Gastroesophageal sphincter (tissue), 4 donors: ENCODE measurements at regions not wholly inside any gene's neighbourhood (a gene's known extent, or its start where the extent isn't known, plus 50 kb on each side); places are given as distances from the start of the nearest gene placed in this dataset.

Experiments used
- ATAC-seq: fragments of 150-250 bp; one replicate; pipeline ENCODE4 v1.9.1; 2016; ENCODE audit warnings: mild to moderate bottlenecking, moderate library complexity
- H3K27ac ChIP-seq, 4 donors: fragments of 200-600 bp; sonication (generic) in 3 of 4; 1 replicate in 3 of 4; 2 replicates in 1 of 4; pipeline ENCODE4 v1.5.1; 2016 to 2019
- H3K27me3 ChIP-seq: fragments of 200-600 bp; sonication (generic); one replicate; pipeline ENCODE4 v1.5.1; 2019
- H3K36me3 ChIP-seq, 2 donors: fragments of 200-600 bp; sonication (generic); one replicate each; pipeline ENCODE4 v1.5.1; 2019; ENCODE audit warnings: control low read depth in 1 of 2
- H3K4me1 ChIP-seq, 3 donors: fragments of 200-600 bp; sonication (generic); 1 replicate in 2 of 3; 2 replicates in 1 of 3; pipeline ENCODE4 v1.5.1; 2016 to 2019; ENCODE audit warnings: control low read depth in 2 of 3
- H3K4me3 ChIP-seq, 2 donors: fragments of 200-600 bp; sonication (generic); one replicate each; pipeline ENCODE4 v1.5.1; 2019; ENCODE audit warnings: mild to moderate bottlenecking in 1 of 2, moderate library complexity in 1 of 2
- H3K9me3 ChIP-seq, 3 donors: fragments of 200-600 bp; sonication (generic); one replicate each; pipeline ENCODE4 v1.5.1; 2017 to 2019; ENCODE audit warnings: control low read depth in 2 of 3
- CTCF ChIP-seq, 4 experiments: fragments of 200-600 bp in 2 of 4; fragments of 450-650 bp in 2 of 4; sonication (generic) in 1 of 4; IDR thresholded peaks; one replicate each; pipeline ENCODE4 v1.5.1; 2017 to 2019; ENCODE audit warnings: antibody characterized with exemption in 4 of 4, mild to moderate bottlenecking in 2 of 4, moderate library complexity in 2 of 4
- EP300 ChIP-seq: sonication (generic); formaldehyde crosslinking; IDR thresholded peaks from one replicate; pipeline ENCODE4 v1.6.1; 2017; ENCODE audit warnings: antibody characterized with exemption, mild to moderate bottlenecking
- POLR2A ChIP-seq, 2 donors: fragments of 450-650 bp; IDR thresholded peaks; one replicate each; pipeline ENCODE4 v1.6.1; 2017; ENCODE audit warnings: antibody characterized with exemption in 2 of 2, mild to moderate bottlenecking in 2 of 2, moderate library complexity in 1 of 2
- POLR2AphosphoS5 ChIP-seq: sonication (generic); formaldehyde crosslinking; IDR thresholded peaks from one replicate; pipeline ENCODE4 v1.6.1; 2017; ENCODE audit warnings: antibody characterized with exemption
- WGBS, 2 donors: methylation state at CpG; one replicate each; pipeline ENCODE4 v1.1.5; 2018; ENCODE audit warnings: low coverage in 1 of 2; 5-methylcytosine and 5-hydroxymethylcytosine counted together

GRCh38 chr6:80478030-80478429, 371.6 kb downstream of the BCKDHB start:
- Histone ChIP-seq H3K27ac (no peak overlapping the region), H3K9me3 (no peaks in the 10 kb centered on the region), H3K27me3 (no peaks in the 10 kb centered on the region), H3K36me3 (no peaks in the 10 kb centered on the region), H3K4me3 (no peak overlapping the region), H3K4me1 (no peaks in the 10 kb centered on the region)
- no peak for TF ChIP-seq POLR2A (IDR thresholded peaks at IDR 0.05)
- no peak for TF ChIP-seq POLR2AphosphoS5
- TF ChIP-seq EP300 = no peak
- no peak for ATAC-seq
- 90% methylated on average over 1 of the region's 1 CpG; no CpG with 5 or more reads in 1 of the 2 donors for WGBS, 2 donors

GRCh38 chr6:80477591-80477990, 371.1 kb downstream of the BCKDHB start:
- Histone ChIP-seq H3K27me3 (no peaks in the 10 kb centered on the region), H3K36me3 (no peaks in the 10 kb centered on the region), H3K9me3 (no peaks in the 10 kb centered on the region), H3K4me3 (no peak overlapping the region), H3K27ac (no peak overlapping the region), H3K4me1 (no peaks in the 10 kb centered on the region)
- TF ChIP-seq CTCF (IDR thresholded peaks at IDR 0.05) (no peak), POLR2A (IDR thresholded peaks at IDR 0.05) (no peak), EP300 (no peak), POLR2AphosphoS5 (no peak)
- 41 to 51% methylated on average over 3 of the region's 3 CpGs for WGBS, 2 donors
- no peak for ATAC-seq

- Histone ChIP-seq H3K9me3 (no peaks in the 10 kb centered on the region), H3K27ac (no peak overlapping the region), H3K4me1 (no peaks in the 10 kb centered on the region), H3K4me3 (no peak overlapping the region), H3K36me3 (no peaks in the 10 kb centered on the region), H3K27me3 (no peaks in the 10 kb centered on the region)
- WGBS, 2 donors = 25 to 46% methylated on average over 1 of the region's 1 CpG
- ATAC-seq = no peak
- no peak for TF ChIP-seq EP300
- TF ChIP-seq CTCF (IDR thresholded peaks at IDR 0.05) = no peak
- no peak for TF ChIP-seq POLR2A (IDR thresholded peaks at IDR 0.05)
- no peak for TF ChIP-seq POLR2AphosphoS5
These were observed 365.8 kb downstream of the BCKDHB start for GRCh38 chr6:80472271-80472670.

GRCh38 chr6:80469977-80470376, 363.5 kb downstream of the BCKDHB start:
- WGBS, 2 donors = 71% methylated on average over 2 of the region's 2 CpGs; no CpG with 5 or more reads in 1 of the 2 donors
- ATAC-seq = no peak

GRCh38 chr6:80468398-80468797, 361.9 kb downstream of the BCKDHB start:
- no peak for ATAC-seq
- no peaks in the 10 kb centered on the region for H3K4me1 ChIP-seq
- H3K27me3 ChIP-seq = no peaks in the 10 kb centered on the region
- whole genome bisulfite sequencing, 2 donors = 73 to 84% methylated on average over 2 of the region's 2 CpGs
- H3K9me3 ChIP-seq = no peaks in the 10 kb centered on the region
- no peaks in the 10 kb centered on the region for H3K36me3 ChIP-seq
- TF ChIP-seq POLR2AphosphoS5 (no peak), EP300 (no peak), CTCF (IDR thresholded peaks at IDR 0.05) (no peak), POLR2A (IDR thresholded peaks at IDR 0.05) (no peak)
- H3K27ac ChIP-seq = no peak overlapping the region
- H3K4me3 ChIP-seq = no peak overlapping the region

More at GRCh38 chr6:80469977-80470376, 363.5 kb downstream of the BCKDHB start:
- H3K36me3 ChIP-seq = no peaks in the 10 kb centered on the region
- H3K9me3 ChIP-seq = no peaks in the 10 kb centered on the region
- TF ChIP-seq POLR2A (IDR thresholded peaks at IDR 0.05) = no peak
- TF ChIP-seq CTCF (IDR thresholded peaks at IDR 0.05) = no peak
- no peak for TF ChIP-seq POLR2AphosphoS5
- no peak for TF ChIP-seq EP300
- no peak overlapping the region for H3K27ac ChIP-seq
- H3K27me3 ChIP-seq = no peaks in the 10 kb centered on the region
- H3K4me1 ChIP-seq = no peaks in the 10 kb centered on the region
- H3K4me3 ChIP-seq = no peak overlapping the region
